ENCODE measurements at regions not wholly inside any gene's neighbourhood (a gene's known extent, or its start where the extent isn't known, plus 50 kb on each side); places are given as distances from the start of the nearest gene placed in this dataset.

- TF ChIP-seq EMX1 (CRISPR knock-in tag; IDR thresholded peaks at IDR 0.05) = no peak
- TF ChIP-seq PREB (CRISPR knock-in tag; IDR thresholded peaks at IDR 0.05; ENCODE audit: borderline replicate concordance) = no peak
- no peak for TF ChIP-seq ZNF512 (CRISPR knock-in tag; IDR thresholded peaks at IDR 0.05; ENCODE audit: borderline replicate concordance)
These were observed 400.2 kb downstream of the SLITRK5 start (continued) for GRCh38 chr13:88071371-88071770.

GRCh38 chr13:88074794-88075510 lies 403.8 kb downstream of the SLITRK5 start:
- no peaks in the 10 kb centered on the region for H3K9me3 Mint-ChIP-seq
- ATAC-seq (no peak), DNase-seq (ENCODE audit: low spot score) (no peak)
- no peaks in the 10 kb centered on the region for H3K36me3 Mint-ChIP-seq
- no peak overlapping the region for H3K4me3 Mint-ChIP-seq
- no peak overlapping the region for H3K27ac Mint-ChIP-seq
- H3K27me3 Mint-ChIP-seq (ENCODE audit: low read depth) = no peaks in the 10 kb centered on the region
- no peak for TF ChIP-seq FOXP4 (CRISPR knock-in tag; IDR thresholded peaks at IDR 0.05)
- TF ChIP-seq ZBTB43 (CRISPR knock-in tag; IDR thresholded peaks at IDR 0.05) = no peak
- TF ChIP-seq USF1 (CRISPR knock-in tag; IDR thresholded peaks at IDR 0.05) = no peak
- ChIA-PET CTCF (no interaction called here), POLR2A (no interaction called here)
- H3K4me1 Mint-ChIP-seq = no peaks in the 10 kb centered on the region

GRCh38 chr13:88085036-88085435 lies 413.9 kb downstream of the SLITRK5 start:
- no peaks in the 10 kb centered on the region for H3K36me3 Mint-ChIP-seq
- no peaks in the 10 kb centered on the region for H3K4me1 Mint-ChIP-seq
- POLR2A ChIA-PET = no interaction called here
- DNase-seq (ENCODE audit: low spot score) = no peak
- CTCF ChIA-PET = no interaction called here
- no peak overlapping the region for H3K27ac Mint-ChIP-seq
- TF ChIP-seq ERG (CRISPR knock-in tag; IDR thresholded peaks at IDR 0.05) (no peak), USF1 (CRISPR knock-in tag; IDR thresholded peaks at IDR 0.05) (no peak), OVOL2 (CRISPR knock-in tag; IDR thresholded peaks at IDR 0.05; ENCODE audit: borderline replicate concordance) (no peak), ZBTB43 (CRISPR knock-in tag; IDR thresholded peaks at IDR 0.05) (no peak), TP53 (CRISPR knock-in tag; IDR thresholded peaks at IDR 0.05) (no peak), PRRX2 (CRISPR knock-in tag; IDR thresholded peaks at IDR 0.05) (no peak), SOX15 (CRISPR knock-in tag; IDR thresholded peaks at IDR 0.05) (no peak), EMX1 (CRISPR knock-in tag; IDR thresholded peaks at IDR 0.05) (no peak)
- no peaks in the 10 kb centered on the region for H3K9me3 Mint-ChIP-seq
- ATAC-seq = no peak
- H3K4me3 Mint-ChIP-seq = no peak overlapping the region
- H3K27me3 Mint-ChIP-seq (ENCODE audit: low read depth) = no peaks in the 10 kb centered on the region
